HG03521 (cell line): ENCODE measurements at regions not wholly inside any gene's neighbourhood (a gene's known extent, or its start where the extent isn't known, plus 50 kb on each side); places are given as distances from the start of the nearest gene placed in this dataset.

Experiments used
- ATAC-seq: cut with Tn5 transposase; IDR thresholded peaks from one replicate; pipeline ENCODE4 v1.9.1; 2021; ENCODE audit warnings: mild to moderate bottlenecking, moderate library complexity; ENCODE audit not compliant: unreplicated experiment

GRCh38 chr14:30292541-30292940, 266.4 kb upstream of the G2E3 start:
- ATAC-seq, result no peak

GRCh38 chr14:30295980-30296379, 263.0 kb upstream of the G2E3 start:
- no peak for ATAC-seq

GRCh38 chr14:30296931-30297405, 262.0 kb upstream of the G2E3 start:
- no peak for ATAC-seq

GRCh38 chr14:30297876-30298795, 260.8 kb upstream of the G2E3 start:
- ATAC-seq, result no peak

- no peak for ATAC-seq
Observed at GRCh38 chr14:30299915-30300314, 259.0 kb upstream of the G2E3 start.

- no peak for ATAC-seq
Observed at GRCh38 chr14:30303350-30303749, 255.6 kb upstream of the G2E3 start.

- no peak for ATAC-seq
Observed at GRCh38 chr14:30305346-30305745, 253.6 kb upstream of the G2E3 start.

GRCh38 chr14:30309405-30309804, 249.6 kb upstream of the G2E3 start:
- no peak for ATAC-seq

- ATAC-seq, result no peak
Observed at GRCh38 chr14:30312214-30312613, 246.7 kb upstream of the G2E3 start.

- ATAC-seq, result no peak
Observed at GRCh38 chr14:30317729-30318128, 241.2 kb upstream of the G2E3 start.

- ATAC-seq, result no peak
Observed at GRCh38 chr14:30322819-30323218, 236.1 kb upstream of the G2E3 start.

- ATAC-seq, result no peak
Observed at GRCh38 chr14:30330033-30330432, 228.9 kb upstream of the G2E3 start.

GRCh38 chr14:30330445-30330844, 228.5 kb upstream of the G2E3 start:
- no peak for ATAC-seq

GRCh38 chr14:30331030-30331429, 227.9 kb upstream of the G2E3 start:
- ATAC-seq, result no peak

GRCh38 chr14:30332374-30332773, 226.6 kb upstream of the G2E3 start:
- ATAC-seq, result no peak

- ATAC-seq, result no peak
Observed at GRCh38 chr14:30333934-30334333, 225.0 kb upstream of the G2E3 start.

- ATAC-seq, result no peak
Observed at GRCh38 chr14:30337456-30337855, 221.5 kb upstream of the G2E3 start.

GRCh38 chr14:30339311-30339901, 219.6 kb upstream of the G2E3 start:
- no peak for ATAC-seq

GRCh38 chr14:30340495-30340894, 218.5 kb upstream of the G2E3 start:
- no peak for ATAC-seq

GRCh38 chr14:30345511-30345910, 213.4 kb upstream of the G2E3 start:
- ATAC-seq, result no peak

- no peak for ATAC-seq
Observed at GRCh38 chr14:30348445-30348844, 210.5 kb upstream of the G2E3 start.

GRCh38 chr14:30349520-30349919, 209.4 kb upstream of the G2E3 start:
- ATAC-seq, result no peak
